HepG2 (cell line): ENCODE measurements at regions not wholly inside any gene's neighbourhood (a gene's known extent, or its start where the extent isn't known, plus 50 kb on each side); places are given as distances from the start of the nearest gene placed in this dataset.

Experiments
- ATAC-seq: fragments of 200-7000 bp; cut with Tn5 transposase; 3 replicates; pipeline ENCODE4 v1.9.1; 2020; ENCODE audit warnings: mild to moderate bottlenecking, moderate library complexity
- BruUV-seq: library from RNA; stranded (reverse); fragments of 400-500 nt; replicated peaks from 2 replicates; lab custom pipeline; 2021; lab: Mats Ljungman, UMichigan
- CTCF ChIA-PET: fragments of 300-600 bp; formaldehyde crosslinking; extraction: SDS; loops from one replicate; lab custom pipeline; 2021; ENCODE audit warnings: low total read pairs, inconsistent platforms, low intra/inter-chr PET ratio; lab: Yijun Ruan, JAX
- POLR2A ChIA-PET: fragments of 350-600 bp; sonication (Branson Sonifier 250); formaldehyde crosslinking; loops from one replicate; lab custom pipeline; 2020; ENCODE audit warnings: antibody characterized with exemption, inconsistent platforms; lab: Yijun Ruan, JAX
- DNase-seq: peaks from one replicate; pipeline ENCODE4 v3.0.0-alpha.2; 2015; ENCODE audit warnings: low spot score
- FAIRE-seq: peaks from 3 replicates; lab custom pipeline; 2011; peaks lifted over from hg19 to GRCh38; lab: Jason Lieb, UNC
- H2AFZ ChIP-seq: one replicate; pipeline ENCODE4 v1.6.1; 2011; ENCODE audit warnings: low read length, inconsistent platforms
- H3K27ac ChIP-seq: fragments of 300-600 bp; 3 replicates; pipeline ENCODE4 v1.8.0; 2011; ENCODE audit warnings: mixed run types, mild to moderate bottlenecking, mixed read lengths, low read length, inconsistent platforms; ENCODE audit not compliant: insufficient read depth; ENCODE audit errors: extremely low read length
- H3K27me3 ChIP-seq, 2 experiments: fragments of 200-600 bp in 1 of 2; 2 replicates in 1 of 2; 3 replicates in 1 of 2; pipeline versions ENCODE4 v1.6.0 to v1.8.0; 2011; ENCODE audit warnings: low read length in 2 of 2, mild to moderate bottlenecking in 2 of 2, moderate library complexity in 2 of 2, inconsistent platforms in 1 of 2; ENCODE audit not compliant: insufficient read depth in 2 of 2, control insufficient read depth in 1 of 2
- H3K36me3 ChIP-seq, 2 experiments: fragments of 200-600 bp in 1 of 2; replicated peaks in 1 of 2; 2 replicates in 1 of 2; 3 replicates in 1 of 2; pipeline versions ENCODE4 v1.5.1 to v1.8.0; 2011; ENCODE audit warnings: low read length in 2 of 2, inconsistent platforms in 1 of 2; ENCODE audit not compliant: insufficient read depth in 2 of 2, control insufficient read depth in 1 of 2
- H3K4me1 ChIP-seq: 2 replicates; pipeline ENCODE4 v1.5.1; 2012; ENCODE audit warnings: low read length, inconsistent platforms; ENCODE audit not compliant: insufficient read depth
- H3K4me2 ChIP-seq: 2 replicates; pipeline ENCODE4 v1.6.0; 2011; ENCODE audit warnings: low read depth, low read length, inconsistent platforms
- H3K4me3 ChIP-seq, 3 experiments: fragments of 200-600 bp in 1 of 3; sonication (generic), shearing (Covaris generic) in 1 of 3; replicated peaks in 1 of 3; 2 replicates each; pipeline ENCODE4 v1.5.1; 2011 to 2016; ENCODE audit warnings: low read length in 3 of 3, inconsistent platforms in 2 of 3, low read depth in 2 of 3, mild to moderate bottlenecking in 2 of 3, control low read depth in 1 of 3, mixed read lengths in 1 of 3; ENCODE audit not compliant: insufficient read depth in 1 of 3
- H3K79me2 ChIP-seq: one replicate; pipeline ENCODE4 v1.6.1; 2011; ENCODE audit warnings: low read length, inconsistent platforms; ENCODE audit not compliant: insufficient read depth
- H3K9ac ChIP-seq: 2 replicates; pipeline ENCODE4 v1.6.0; 2011; ENCODE audit warnings: mild to moderate bottlenecking, low read depth, low read length, inconsistent platforms; ENCODE audit not compliant: insufficient read depth
- H3K9me3 ChIP-seq: 2 replicates; pipeline ENCODE4 v1.5.1; 2012; ENCODE audit warnings: mild to moderate bottlenecking, low read length
- H4K20me1 ChIP-seq: 2 replicates; pipeline ENCODE4 v1.6.0; 2011; ENCODE audit warnings: inconsistent platforms, mild to moderate bottlenecking, low read length, moderate library complexity; ENCODE audit not compliant: insufficient read depth
- FOSL2 ChIP-seq: sonication (generic); formaldehyde crosslinking; IDR thresholded peaks from 2 replicates; pipeline ENCODE4 v1.4.0; 2020; ENCODE audit warnings: missing genetic modification reagents
- HINFP ChIP-seq: sonication (generic); formaldehyde crosslinking; IDR thresholded peaks from 2 replicates; pipeline ENCODE4 v1.4.0; 2020; ENCODE audit warnings: low read depth, mild to moderate bottlenecking, missing genetic modification reagents
- NFYC ChIP-seq: IDR thresholded peaks from 2 replicates; pipeline ENCODE4 v1.6.1; 2016; ENCODE audit warnings: missing genetic modification reagents, missing compliant biosample characterization
- SOX5 ChIP-seq: IDR thresholded peaks from 2 replicates; pipeline ENCODE4 v1.6.1; 2016; ENCODE audit warnings: borderline replicate concordance
- ZFP41 ChIP-seq: sonication (generic); formaldehyde crosslinking; IDR thresholded peaks from 2 replicates; pipeline ENCODE4 v1.4.0; 2020; ENCODE audit warnings: mild to moderate bottlenecking, missing genetic modification reagents, borderline replicate concordance
- ZNF143 ChIP-seq: sonication (generic); formaldehyde crosslinking; IDR thresholded peaks from 2 replicates; pipeline ENCODE4 v1.4.0; 2020; ENCODE audit warnings: missing genetic modification reagents
- ZNF251 ChIP-seq: sonication (generic); formaldehyde crosslinking; IDR thresholded peaks from 2 replicates; pipeline ENCODE4 v1.9.0; 2021; ENCODE audit warnings: mild to moderate bottlenecking, missing genetic modification reagents
- ZNF513 ChIP-seq: sonication (generic); formaldehyde crosslinking; conservative IDR thresholded peaks from 2 replicates; pipeline ENCODE4 v1.5.0; 2020; ENCODE audit warnings: missing genetic modification reagents
- in situ Hi-C: cut with HindIII; loops from 2 replicates; pipeline ENCODE4 v1.10.0; 2017; ENCODE audit warnings: low pct_unique_long_range_greater_than_20kb; ENCODE audit not compliant: extremely low pct_ligation_motif_present
- intact Hi-C: fragments of 100-400 bp; cut with micrococcal nuclease; formaldehyde crosslinking; loops from one replicate; pipeline ENCODE4 v1.10.0; 2022; ENCODE audit not compliant: unreplicated experiment
- TF ChIP-seq, protein P1 (sequence below): sonication (generic); formaldehyde crosslinking; IDR thresholded peaks from 2 replicates; pipeline ENCODE4 v1.4.0; 2020; ENCODE audit warnings: missing genetic modification reagents
- TF ChIP-seq, protein P2 (sequence below): sonication (generic); formaldehyde crosslinking; IDR thresholded peaks from 2 replicates; pipeline ENCODE4 v1.4.0; 2020; ENCODE audit warnings: missing genetic modification reagents

GRCh38 chr3:152095472-152095871, 173.3 kb upstream of the MBNL1 start:
- DNase-seq (no peak), FAIRE-seq (no peak), ATAC-seq (no peak)
- Histone ChIP-seq H3K9me3 (no peaks in the 10 kb centered on the region), H3K4me1 (no peaks in the 10 kb centered on the region), H3K27me3 (no peaks in the 10 kb centered on the region), H3K9ac (no peak overlapping the region), H3K4me3 (no peak overlapping the region), H3K4me2 (no peak overlapping the region), H4K20me1 (no peaks in the 10 kb centered on the region), H3K27ac (no peak overlapping the region), H3K79me2 (no peaks in the 10 kb centered on the region), H2AFZ (no peak overlapping the region), H3K36me3 (no peaks in the 10 kb centered on the region)
- in situ Hi-C loops = no loop called here
- CTCF ChIA-PET = no interaction called here
- TF ChIP-seq, protein P1, sequence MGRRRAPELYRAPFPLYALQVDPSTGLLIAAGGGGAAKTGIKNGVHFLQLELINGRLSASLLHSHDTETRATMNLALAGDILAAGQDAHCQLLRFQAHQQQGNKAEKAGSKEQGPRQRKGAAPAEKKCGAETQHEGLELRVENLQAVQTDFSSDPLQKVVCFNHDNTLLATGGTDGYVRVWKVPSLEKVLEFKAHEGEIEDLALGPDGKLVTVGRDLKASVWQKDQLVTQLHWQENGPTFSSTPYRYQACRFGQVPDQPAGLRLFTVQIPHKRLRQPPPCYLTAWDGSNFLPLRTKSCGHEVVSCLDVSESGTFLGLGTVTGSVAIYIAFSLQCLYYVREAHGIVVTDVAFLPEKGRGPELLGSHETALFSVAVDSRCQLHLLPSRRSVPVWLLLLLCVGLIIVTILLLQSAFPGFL (CRISPR knock-in tag) = no peak
- TF ChIP-seq NFYC (CRISPR knock-in tag) = no peak
- no peak for TF ChIP-seq ZNF513 (CRISPR knock-in tag)
- TF ChIP-seq FOSL2 (CRISPR knock-in tag) = no peak
- TF ChIP-seq HINFP = no peak
- TF ChIP-seq SOX5 = no peak
- no peak for TF ChIP-seq ZNF251 (CRISPR knock-in tag)
- no peak for TF ChIP-seq ZFP41 (CRISPR knock-in tag)
- no peak for TF ChIP-seq ZNF143 (CRISPR knock-in tag)
- TF ChIP-seq, protein P2, sequence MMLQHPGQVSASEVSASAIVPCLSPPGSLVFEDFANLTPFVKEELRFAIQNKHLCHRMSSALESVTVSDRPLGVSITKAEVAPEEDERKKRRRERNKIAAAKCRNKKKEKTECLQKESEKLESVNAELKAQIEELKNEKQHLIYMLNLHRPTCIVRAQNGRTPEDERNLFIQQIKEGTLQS = no peak
- no TSS peak for BruUV-seq
- POLR2A ChIA-PET = no interaction called here
- intact Hi-C loops = no loop called here
